ENCODE measurements at regions not wholly inside any gene's neighbourhood (a gene's known extent, or its start where the extent isn't known, plus 50 kb on each side); places are given as distances from the start of the nearest gene placed in this dataset.
"Not testable (repeated sequence)": the region's sequence is repeated elsewhere in the genome, so short reads cannot be mapped to it uniquely, and the experiment has no call there.

GRCh38 chr2:194304191-194304590, 1352.8 kb upstream of the SLC39A10 start:
- TF ChIP-seq CTCF (conservative IDR thresholded peaks at IDR 0.05; ENCODE audit: low read depth, low read length) = no peak
- DNase-seq (ENCODE audit: low read depth) = no peak
- no peak overlapping the region for H3K4me3 ChIP-seq (ENCODE audit: low read depth, low read length)

- H3K4me3 ChIP-seq (ENCODE audit: low read depth, low read length) = no peak overlapping the region
- no peak for DNase-seq (ENCODE audit: low read depth)
- no peak for TF ChIP-seq CTCF (conservative IDR thresholded peaks at IDR 0.05; ENCODE audit: low read depth, low read length)
Measured at GRCh38 chr2:194301946-194302345, 1355.1 kb upstream of the SLC39A10 start.

GRCh38 chr2:194294156-194294555, 1362.9 kb upstream of the SLC39A10 start:
- no peak for TF ChIP-seq CTCF (conservative IDR thresholded peaks at IDR 0.05; ENCODE audit: low read depth, low read length)
- DNase-seq (ENCODE audit: low read depth) = no peak
- H3K4me3 ChIP-seq (ENCODE audit: low read depth, low read length) = no peak overlapping the region

DNA sequence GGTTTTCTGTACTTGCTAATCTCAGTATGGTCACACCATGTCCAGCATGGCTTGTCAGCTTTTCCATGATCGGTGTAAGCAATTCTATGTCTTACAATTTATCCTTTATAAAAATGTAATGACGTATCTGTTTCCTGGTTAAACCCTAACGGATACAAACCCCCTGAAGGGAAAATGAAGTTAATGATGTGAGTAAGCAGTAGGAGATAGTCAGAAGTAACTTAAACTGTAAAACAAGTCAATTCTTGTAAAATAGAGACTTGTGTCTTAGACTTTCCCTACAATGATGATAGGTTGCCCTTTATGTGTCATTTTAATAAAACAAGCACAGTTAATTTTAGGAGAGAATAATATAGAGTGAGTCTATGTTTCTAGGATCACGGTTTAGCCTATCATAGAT, 1365.9 kb upstream of the SLC39A10 start:
- no peak overlapping the region for H3K4me3 ChIP-seq (ENCODE audit: low read depth, low read length)
- no peak for DNase-seq (ENCODE audit: low read depth)
- no peak for TF ChIP-seq CTCF (conservative IDR thresholded peaks at IDR 0.05; ENCODE audit: low read depth, low read length)

DNA sequence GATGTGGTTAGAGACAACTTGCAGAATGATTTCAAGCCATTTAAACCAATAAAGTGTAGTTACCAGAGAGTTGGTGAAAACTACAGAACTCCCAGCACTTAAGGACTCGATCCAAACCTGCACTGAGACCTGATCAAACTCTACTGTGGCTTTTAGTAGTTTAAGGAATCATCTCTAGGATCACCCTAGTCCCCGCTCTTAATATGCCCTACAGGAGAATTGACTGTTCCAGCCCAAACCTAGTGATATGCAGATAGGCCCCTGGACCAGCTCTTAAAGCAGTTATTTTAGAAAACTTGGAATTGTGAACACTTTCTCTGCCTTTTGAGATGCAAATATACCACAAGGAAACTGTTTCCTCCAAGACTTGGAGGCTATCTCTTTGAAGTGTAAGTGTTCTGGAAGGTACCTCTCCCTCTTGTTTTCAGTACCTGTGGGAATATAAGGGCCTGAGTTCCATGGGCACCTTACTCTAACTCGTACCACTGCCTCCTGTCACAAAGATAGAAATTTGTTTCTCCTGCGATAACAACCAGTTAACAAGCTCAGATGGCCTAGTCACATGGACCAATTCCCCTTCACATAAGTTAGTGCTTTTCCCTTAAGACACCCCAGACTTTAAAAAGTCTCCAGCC, 1367.2 kb upstream of the SLC39A10 start:
- no peak for TF ChIP-seq CTCF (conservative IDR thresholded peaks at IDR 0.05; ENCODE audit: low read depth, low read length)
- DNase-seq (ENCODE audit: low read depth) = no peak
- no peak overlapping the region for H3K4me3 ChIP-seq (ENCODE audit: low read depth, low read length)

DNA sequence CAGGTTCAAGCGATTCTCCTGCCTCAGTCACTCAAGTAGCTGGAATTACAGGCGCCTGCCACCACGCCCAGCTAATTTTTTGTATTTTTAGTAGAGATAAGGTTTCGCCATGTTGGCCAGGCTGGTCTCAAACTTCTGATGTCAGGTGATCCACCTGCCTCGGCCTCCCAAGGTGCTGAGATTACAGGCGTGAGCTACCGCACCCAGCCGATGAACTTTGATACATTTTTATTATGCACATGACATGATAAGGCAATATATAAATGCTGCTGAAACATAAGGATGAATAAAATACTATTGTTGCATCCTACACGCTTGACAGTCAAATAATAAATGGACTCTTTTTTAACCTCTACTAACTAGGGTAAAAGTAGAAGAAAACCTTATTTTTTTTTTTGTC, 1380.4 kb upstream of the SLC39A10 start:
- not testable (repeated sequence) for H3K4me3 ChIP-seq (ENCODE audit: low read depth, low read length); DNase-seq (ENCODE audit: low read depth)

DNA sequence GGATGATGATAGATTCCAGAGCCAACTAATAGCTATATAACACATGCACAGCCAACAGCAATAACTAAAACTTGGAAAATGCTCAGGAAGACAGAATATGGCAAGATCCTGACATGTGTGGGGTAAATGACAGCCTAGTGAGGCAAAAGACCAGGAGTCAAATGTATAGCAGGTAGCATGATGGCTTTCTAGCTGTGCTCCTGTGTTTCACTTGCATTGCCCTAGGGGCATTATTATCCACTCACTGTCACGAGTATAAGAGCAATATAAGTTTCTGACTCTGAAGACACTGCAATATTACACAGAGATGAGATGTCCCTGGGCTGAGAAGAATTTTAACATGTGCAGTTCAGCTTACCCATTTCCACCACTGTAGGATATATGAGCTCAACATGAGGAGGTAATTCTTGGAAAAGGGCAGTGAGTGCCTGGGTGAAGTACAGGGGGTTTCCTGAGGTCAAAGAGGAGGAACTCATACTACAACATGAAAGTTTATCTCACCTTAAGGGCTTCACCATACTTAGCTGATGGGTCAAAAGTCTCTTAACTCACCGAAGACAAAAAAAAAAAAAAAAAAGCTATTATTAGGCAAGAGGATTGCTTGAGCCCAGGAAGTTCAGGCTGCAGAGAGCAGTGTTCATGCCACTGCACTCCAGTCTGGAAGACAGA, 1385.6 kb upstream of the SLC39A10 start:
- H3K4me3 ChIP-seq (ENCODE audit: low read depth, low read length) = no peak overlapping the region
- no peak for TF ChIP-seq CTCF (conservative IDR thresholded peaks at IDR 0.05; ENCODE audit: low read depth, low read length)
- DNase-seq (ENCODE audit: low read depth) = no peak

Measured in choroid plexus epithelial cell (primary cell).